Vagina (tissue), 2 donors: ENCODE measurements at regions not wholly inside any gene's neighbourhood (a gene's known extent, or its start where the extent isn't known, plus 50 kb on each side); places are given as distances from the start of the nearest gene placed in this dataset.

Source experiments
- CTCF ChIP-seq, 3 experiments: fragments of 450-650 bp in 2 of 3; fragments of 200-600 bp in 1 of 3; sonication (generic) in 1 of 3; IDR thresholded peaks; one replicate each; pipeline ENCODE4 v1.5.1; 2017 to 2019; ENCODE audit warnings: antibody characterized with exemption in 3 of 3, mild to moderate bottlenecking in 2 of 3, moderate library complexity in 2 of 3
- POLR2AphosphoS5 ChIP-seq, 2 donors: sonication (generic); formaldehyde crosslinking; IDR thresholded peaks; one replicate each; pipeline ENCODE4 v1.9.0; 2017; ENCODE audit warnings: antibody characterized with exemption in 2 of 2, mild to moderate bottlenecking in 2 of 2, low read depth in 1 of 2; ENCODE audit not compliant: insufficient read depth in 1 of 2

GRCh38 chr14:44586910-44587309 is 79.8 kb upstream of the FSCB start:
- TF ChIP-seq CTCF (IDR thresholded peaks at IDR 0.05) (no peak), POLR2AphosphoS5 (IDR thresholded peaks at IDR 0.05; ENCODE audit: insufficient read depth in 1 of 2, low read depth in 1 of 2) (no peak)
